ENCODE measurements at regions not wholly inside any gene's neighbourhood (a gene's known extent, or its start where the extent isn't known, plus 50 kb on each side); places are given as distances from the start of the nearest gene placed in this dataset.

DNA sequence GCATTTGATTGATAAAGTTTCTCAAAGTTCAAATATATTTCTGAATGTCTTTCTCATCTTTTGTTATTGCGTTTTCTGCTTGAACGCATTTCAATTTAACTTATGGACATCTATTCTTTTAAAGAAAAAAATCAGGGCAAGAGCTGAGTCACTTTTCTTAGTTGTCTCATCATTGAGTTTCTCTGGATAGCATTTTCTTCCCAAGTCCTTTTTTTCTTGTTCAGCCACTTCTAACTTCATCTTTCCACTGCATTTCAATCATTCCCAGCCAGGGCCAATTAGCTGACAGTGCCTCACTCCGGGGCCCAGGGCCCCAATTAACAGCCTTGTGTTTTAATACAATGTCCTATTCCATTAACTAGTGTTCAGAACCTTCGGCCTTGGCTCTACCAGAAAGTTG lies 216.3 kb downstream of the B3GLCT start:
- no peak overlapping the region for H3K4me3 ChIP-seq (ENCODE audit: low read depth in 1 of 3, low read length in 3 of 3)
- no peaks in the 10 kb centered on the region for H3K9me3 ChIP-seq (ENCODE audit: control insufficient read depth in 4 of 4, low read length in 3 of 4)
- no peak overlapping the region for H3K9ac ChIP-seq (ENCODE audit: low read depth in 1 of 2, low read length in 2 of 2)
- WGBS, result 84% methylated on average over 4 of the region's 4 CpGs
- DNase-seq (ENCODE audit: low spot score), result no peak
- no peak for TF ChIP-seq RAD21 (IDR thresholded peaks at IDR 0.05)
- TF ChIP-seq RXRA (IDR thresholded peaks at IDR 0.05), result no peak
- TF ChIP-seq, protein P1, sequence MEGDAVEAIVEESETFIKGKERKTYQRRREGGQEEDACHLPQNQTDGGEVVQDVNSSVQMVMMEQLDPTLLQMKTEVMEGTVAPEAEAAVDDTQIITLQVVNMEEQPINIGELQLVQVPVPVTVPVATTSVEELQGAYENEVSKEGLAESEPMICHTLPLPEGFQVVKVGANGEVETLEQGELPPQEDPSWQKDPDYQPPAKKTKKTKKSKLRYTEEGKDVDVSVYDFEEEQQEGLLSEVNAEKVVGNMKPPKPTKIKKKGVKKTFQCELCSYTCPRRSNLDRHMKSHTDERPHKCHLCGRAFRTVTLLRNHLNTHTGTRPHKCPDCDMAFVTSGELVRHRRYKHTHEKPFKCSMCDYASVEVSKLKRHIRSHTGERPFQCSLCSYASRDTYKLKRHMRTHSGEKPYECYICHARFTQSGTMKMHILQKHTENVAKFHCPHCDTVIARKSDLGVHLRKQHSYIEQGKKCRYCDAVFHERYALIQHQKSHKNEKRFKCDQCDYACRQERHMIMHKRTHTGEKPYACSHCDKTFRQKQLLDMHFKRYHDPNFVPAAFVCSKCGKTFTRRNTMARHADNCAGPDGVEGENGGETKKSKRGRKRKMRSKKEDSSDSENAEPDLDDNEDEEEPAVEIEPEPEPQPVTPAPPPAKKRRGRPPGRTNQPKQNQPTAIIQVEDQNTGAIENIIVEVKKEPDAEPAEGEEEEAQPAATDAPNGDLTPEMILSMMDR (IDR thresholded peaks at IDR 0.05; ENCODE audit: low read depth, low read length, missing input control), result no peak
- no peak for TF ChIP-seq GABPA (IDR thresholded peaks at IDR 0.05 in 1 of 2, conservative IDR thresholded peaks at IDR 0.05 in 1 of 2)
- TF ChIP-seq TAF1 (conservative IDR thresholded peaks at IDR 0.05), result no peak
- TF ChIP-seq SP1 (IDR thresholded peaks at IDR 0.05), result no peak
- H3K4me1 ChIP-seq (ENCODE audit: control insufficient read depth in 4 of 4, insufficient read depth in 4 of 4, low read length in 3 of 4), result no peaks in the 10 kb centered on the region
- no peak overlapping the region for H3K27ac ChIP-seq (ENCODE audit: low read depth in 1 of 2, low read length in 2 of 2)
- H3K36me3 ChIP-seq (ENCODE audit: control insufficient read depth in 4 of 4, insufficient read depth in 3 of 4, low read depth in 1 of 4, low read length in 3 of 4), result no peaks in the 10 kb centered on the region
- H3K27me3 ChIP-seq (ENCODE audit: control insufficient read depth in 4 of 4, insufficient read depth in 4 of 4, low read length in 3 of 4), result peaks cover 0 to 6% (median 0%) of the 10 kb centered on the region in 4 donors

DNA sequence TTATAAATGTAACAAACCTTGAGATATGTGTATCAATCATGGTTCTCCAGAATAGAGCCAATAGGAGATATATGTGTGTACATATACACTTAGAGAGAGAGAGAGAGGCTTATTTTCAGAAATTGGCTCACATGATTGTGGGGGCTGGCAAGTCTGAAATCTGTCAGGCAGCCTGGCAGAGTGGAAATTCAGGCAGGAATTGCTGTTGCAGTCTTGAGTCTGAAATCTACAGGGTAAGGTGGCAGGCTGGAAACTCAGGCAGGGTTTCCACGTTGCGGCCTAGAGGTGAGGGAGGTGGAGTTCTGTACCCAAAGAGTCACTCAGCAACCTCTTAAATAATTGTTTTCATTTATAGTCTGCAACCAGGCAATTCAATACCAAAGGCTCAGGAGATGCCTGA lies 218.4 kb downstream of the B3GLCT start:
- 87% methylated on average over 2 of the region's 2 CpGs for WGBS
- DNase-seq (ENCODE audit: low spot score), result no peak
- Histone ChIP-seq H3K9ac (ENCODE audit: low read depth in 1 of 2, low read length in 2 of 2) (no peak overlapping the region), H3K27me3 (ENCODE audit: control insufficient read depth in 4 of 4, insufficient read depth in 4 of 4, low read length in 3 of 4) (peaks cover 0 to 6% (median 0%) of the 10 kb centered on the region in 4 donors), H3K9me3 (ENCODE audit: control insufficient read depth in 4 of 4, low read length in 3 of 4) (no peaks in the 10 kb centered on the region), H3K27ac (ENCODE audit: low read depth in 1 of 2, low read length in 2 of 2) (no peak overlapping the region), H3K36me3 (ENCODE audit: control insufficient read depth in 4 of 4, insufficient read depth in 3 of 4, low read depth in 1 of 4, low read length in 3 of 4) (no peaks in the 10 kb centered on the region), H3K4me1 (ENCODE audit: control insufficient read depth in 4 of 4, insufficient read depth in 4 of 4, low read length in 3 of 4) (no peaks in the 10 kb centered on the region), H3K4me3 (ENCODE audit: low read depth in 1 of 3, low read length in 3 of 3) (no peak overlapping the region)
- TF ChIP-seq FOXA1 (IDR thresholded peaks at IDR 0.05), result no peak
- no peak for TF ChIP-seq NR2F2 (IDR thresholded peaks at IDR 0.05)
- TF ChIP-seq SP1 (IDR thresholded peaks at IDR 0.05), result no peak
- no peak for TF ChIP-seq HNF4G (IDR thresholded peaks at IDR 0.05)
- TF ChIP-seq, protein P2, sequence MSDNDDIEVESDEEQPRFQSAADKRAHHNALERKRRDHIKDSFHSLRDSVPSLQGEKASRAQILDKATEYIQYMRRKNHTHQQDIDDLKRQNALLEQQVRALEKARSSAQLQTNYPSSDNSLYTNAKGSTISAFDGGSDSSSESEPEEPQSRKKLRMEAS (IDR thresholded peaks at IDR 0.05), result no peak
- TF ChIP-seq, protein P3, sequence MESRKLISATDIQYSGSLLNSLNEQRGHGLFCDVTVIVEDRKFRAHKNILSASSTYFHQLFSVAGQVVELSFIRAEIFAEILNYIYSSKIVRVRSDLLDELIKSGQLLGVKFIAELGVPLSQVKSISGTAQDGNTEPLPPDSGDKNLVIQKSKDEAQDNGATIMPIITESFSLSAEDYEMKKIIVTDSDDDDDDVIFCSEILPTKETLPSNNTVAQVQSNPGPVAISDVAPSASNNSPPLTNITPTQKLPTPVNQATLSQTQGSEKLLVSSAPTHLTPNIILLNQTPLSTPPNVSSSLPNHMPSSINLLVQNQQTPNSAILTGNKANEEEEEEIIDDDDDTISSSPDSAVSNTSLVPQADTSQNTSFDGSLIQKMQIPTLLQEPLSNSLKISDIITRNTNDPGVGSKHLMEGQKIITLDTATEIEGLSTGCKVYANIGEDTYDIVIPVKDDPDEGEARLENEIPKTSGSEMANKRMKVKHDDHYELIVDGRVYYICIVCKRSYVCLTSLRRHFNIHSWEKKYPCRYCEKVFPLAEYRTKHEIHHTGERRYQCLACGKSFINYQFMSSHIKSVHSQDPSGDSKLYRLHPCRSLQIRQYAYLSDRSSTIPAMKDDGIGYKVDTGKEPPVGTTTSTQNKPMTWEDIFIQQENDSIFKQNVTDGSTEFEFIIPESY (IDR thresholded peaks at IDR 0.05), result no peak
- no peak for TF ChIP-seq FOXA2 (IDR thresholded peaks at IDR 0.05)
- TF ChIP-seq, protein P4, sequence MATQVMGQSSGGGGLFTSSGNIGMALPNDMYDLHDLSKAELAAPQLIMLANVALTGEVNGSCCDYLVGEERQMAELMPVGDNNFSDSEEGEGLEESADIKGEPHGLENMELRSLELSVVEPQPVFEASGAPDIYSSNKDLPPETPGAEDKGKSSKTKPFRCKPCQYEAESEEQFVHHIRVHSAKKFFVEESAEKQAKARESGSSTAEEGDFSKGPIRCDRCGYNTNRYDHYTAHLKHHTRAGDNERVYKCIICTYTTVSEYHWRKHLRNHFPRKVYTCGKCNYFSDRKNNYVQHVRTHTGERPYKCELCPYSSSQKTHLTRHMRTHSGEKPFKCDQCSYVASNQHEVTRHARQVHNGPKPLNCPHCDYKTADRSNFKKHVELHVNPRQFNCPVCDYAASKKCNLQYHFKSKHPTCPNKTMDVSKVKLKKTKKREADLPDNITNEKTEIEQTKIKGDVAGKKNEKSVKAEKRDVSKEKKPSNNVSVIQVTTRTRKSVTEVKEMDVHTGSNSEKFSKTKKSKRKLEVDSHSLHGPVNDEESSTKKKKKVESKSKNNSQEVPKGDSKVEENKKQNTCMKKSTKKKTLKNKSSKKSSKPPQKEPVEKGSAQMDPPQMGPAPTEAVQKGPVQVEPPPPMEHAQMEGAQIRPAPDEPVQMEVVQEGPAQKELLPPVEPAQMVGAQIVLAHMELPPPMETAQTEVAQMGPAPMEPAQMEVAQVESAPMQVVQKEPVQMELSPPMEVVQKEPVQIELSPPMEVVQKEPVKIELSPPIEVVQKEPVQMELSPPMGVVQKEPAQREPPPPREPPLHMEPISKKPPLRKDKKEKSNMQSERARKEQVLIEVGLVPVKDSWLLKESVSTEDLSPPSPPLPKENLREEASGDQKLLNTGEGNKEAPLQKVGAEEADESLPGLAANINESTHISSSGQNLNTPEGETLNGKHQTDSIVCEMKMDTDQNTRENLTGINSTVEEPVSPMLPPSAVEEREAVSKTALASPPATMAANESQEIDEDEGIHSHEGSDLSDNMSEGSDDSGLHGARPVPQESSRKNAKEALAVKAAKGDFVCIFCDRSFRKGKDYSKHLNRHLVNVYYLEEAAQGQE (IDR thresholded peaks at IDR 0.05), result no peak
- TF ChIP-seq, protein P1 (IDR thresholded peaks at IDR 0.05; ENCODE audit: low read depth, low read length, missing input control), result no peak
- TF ChIP-seq, protein P5, sequence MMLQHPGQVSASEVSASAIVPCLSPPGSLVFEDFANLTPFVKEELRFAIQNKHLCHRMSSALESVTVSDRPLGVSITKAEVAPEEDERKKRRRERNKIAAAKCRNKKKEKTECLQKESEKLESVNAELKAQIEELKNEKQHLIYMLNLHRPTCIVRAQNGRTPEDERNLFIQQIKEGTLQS (IDR thresholded peaks at IDR 0.05), result no peak
- TF ChIP-seq HNF4A (conservative IDR thresholded peaks at IDR 0.05), result no peak
